ENCODE measurements at regions not wholly inside any gene's neighbourhood (a gene's known extent, or its start where the extent isn't known, plus 50 kb on each side); places are given as distances from the start of the nearest gene placed in this dataset.

GRCh38 chr18:38221476-38222100, 656.0 kb upstream of the CELF4 start:
- TF ChIP-seq, protein P1, sequence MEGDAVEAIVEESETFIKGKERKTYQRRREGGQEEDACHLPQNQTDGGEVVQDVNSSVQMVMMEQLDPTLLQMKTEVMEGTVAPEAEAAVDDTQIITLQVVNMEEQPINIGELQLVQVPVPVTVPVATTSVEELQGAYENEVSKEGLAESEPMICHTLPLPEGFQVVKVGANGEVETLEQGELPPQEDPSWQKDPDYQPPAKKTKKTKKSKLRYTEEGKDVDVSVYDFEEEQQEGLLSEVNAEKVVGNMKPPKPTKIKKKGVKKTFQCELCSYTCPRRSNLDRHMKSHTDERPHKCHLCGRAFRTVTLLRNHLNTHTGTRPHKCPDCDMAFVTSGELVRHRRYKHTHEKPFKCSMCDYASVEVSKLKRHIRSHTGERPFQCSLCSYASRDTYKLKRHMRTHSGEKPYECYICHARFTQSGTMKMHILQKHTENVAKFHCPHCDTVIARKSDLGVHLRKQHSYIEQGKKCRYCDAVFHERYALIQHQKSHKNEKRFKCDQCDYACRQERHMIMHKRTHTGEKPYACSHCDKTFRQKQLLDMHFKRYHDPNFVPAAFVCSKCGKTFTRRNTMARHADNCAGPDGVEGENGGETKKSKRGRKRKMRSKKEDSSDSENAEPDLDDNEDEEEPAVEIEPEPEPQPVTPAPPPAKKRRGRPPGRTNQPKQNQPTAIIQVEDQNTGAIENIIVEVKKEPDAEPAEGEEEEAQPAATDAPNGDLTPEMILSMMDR (IDR thresholded peaks at IDR 0.05), result no peak
- no peak for TF ChIP-seq POLR2A (IDR thresholded peaks at IDR 0.05)

Data from testis (tissue), 2 donors.